RPMI8226 (cell line): ENCODE measurements at regions not wholly inside any gene's neighbourhood (a gene's known extent, or its start where the extent isn't known, plus 50 kb on each side); places are given as distances from the start of the nearest gene placed in this dataset.
"Not testable (repeated sequence)": the region's sequence is repeated elsewhere in the genome, so short reads cannot be mapped to it uniquely, and the experiment has no call there.

ENCODE experiments used
- DNase-seq: peaks from one replicate; pipeline ENCODE4 v3.0.0-alpha.2; 2015

- no peak for DNase-seq
Measured at GRCh38 chr14:94821705-94822104, 51.8 kb upstream of the GSC start.

- DNase-seq: not testable (repeated sequence)
Measured at GRCh38 chr14:94820932-94821331, 51.0 kb upstream of the GSC start.
